ENCODE measurements at regions not wholly inside any gene's neighbourhood (a gene's known extent, or its start where the extent isn't known, plus 50 kb on each side); places are given as distances from the start of the nearest gene placed in this dataset.

- in situ Hi-C loops (cut with HindIII; ENCODE audit: low pct_unique_long_range_greater_than_20kb, low sequenced_read_pairs): no loop called here
- DNase-seq (ENCODE audit: low read depth): no peak
These were observed 339.7 kb upstream of the PROX1 start for GRCh38 chr1:213647864-213648650.

GRCh38 chr1:213649373-213649772 lies 338.4 kb upstream of the PROX1 start:
- in situ Hi-C loops (cut with HindIII; ENCODE audit: low pct_unique_long_range_greater_than_20kb, low sequenced_read_pairs): no loop called here

GRCh38 chr1:213650603-213651002 lies 337.2 kb upstream of the PROX1 start:
- in situ Hi-C loops (cut with HindIII; ENCODE audit: low pct_unique_long_range_greater_than_20kb, low sequenced_read_pairs): no loop called here
- DNase-seq (ENCODE audit: low read depth): no peak

More at GRCh38 chr1:213649373-213649772, 338.4 kb upstream of the PROX1 start:
- no peak for DNase-seq (ENCODE audit: low read depth)

- DNase-seq (ENCODE audit: low read depth): no peak
- in situ Hi-C loops (cut with HindIII; ENCODE audit: low pct_unique_long_range_greater_than_20kb, low sequenced_read_pairs): no loop called here
These were observed 336.7 kb upstream of the PROX1 start for GRCh38 chr1:213651077-213651476.

GRCh38 chr1:213652109-213652508 lies 335.7 kb upstream of the PROX1 start:
- in situ Hi-C loops (cut with HindIII; ENCODE audit: low pct_unique_long_range_greater_than_20kb, low sequenced_read_pairs): no loop called here
- no peak for DNase-seq (ENCODE audit: low read depth)

GRCh38 chr1:213656039-213656438 lies 331.7 kb upstream of the PROX1 start:
- no peak for DNase-seq (ENCODE audit: low read depth)
- in situ Hi-C loops (cut with HindIII; ENCODE audit: low pct_unique_long_range_greater_than_20kb, low sequenced_read_pairs): no loop called here

- in situ Hi-C loops (cut with HindIII; ENCODE audit: low pct_unique_long_range_greater_than_20kb, low sequenced_read_pairs): no loop called here
- no peak for DNase-seq (ENCODE audit: low read depth)
These were observed 331.3 kb upstream of the PROX1 start for GRCh38 chr1:213656503-213656902.

- in situ Hi-C loops (cut with HindIII; ENCODE audit: low pct_unique_long_range_greater_than_20kb, low sequenced_read_pairs): no loop called here
- no peak for DNase-seq (ENCODE audit: low read depth)
These were observed 330.8 kb upstream of the PROX1 start for GRCh38 chr1:213657013-213657412.

GRCh38 chr1:213657879-213658278 lies 329.9 kb upstream of the PROX1 start:
- no peak for DNase-seq (ENCODE audit: low read depth)
- in situ Hi-C loops (cut with HindIII; ENCODE audit: low pct_unique_long_range_greater_than_20kb, low sequenced_read_pairs): no loop called here

GRCh38 chr1:213658457-213658856 lies 329.3 kb upstream of the PROX1 start:
- in situ Hi-C loops (cut with HindIII; ENCODE audit: low pct_unique_long_range_greater_than_20kb, low sequenced_read_pairs): no loop called here
- no peak for DNase-seq (ENCODE audit: low read depth)

GRCh38 chr1:213659580-213660547 lies 327.9 kb upstream of the PROX1 start:
- in situ Hi-C loops (cut with HindIII; ENCODE audit: low pct_unique_long_range_greater_than_20kb, low sequenced_read_pairs): no loop called here
- DNase-seq (ENCODE audit: low read depth): no peak

- DNase-seq (ENCODE audit: low read depth): no peak
- in situ Hi-C loops (cut with HindIII; ENCODE audit: low pct_unique_long_range_greater_than_20kb, low sequenced_read_pairs): no loop called here
These were observed 326.5 kb upstream of the PROX1 start for GRCh38 chr1:213661302-213661701.

GRCh38 chr1:213666113-213666512 lies 321.7 kb upstream of the PROX1 start:
- in situ Hi-C loops (cut with HindIII; ENCODE audit: low pct_unique_long_range_greater_than_20kb, low sequenced_read_pairs): no loop called here
- DNase-seq (ENCODE audit: low read depth): no peak

GRCh38 chr1:213666922-213667321 lies 320.9 kb upstream of the PROX1 start:
- no peak for DNase-seq (ENCODE audit: low read depth)
- in situ Hi-C loops (cut with HindIII; ENCODE audit: low pct_unique_long_range_greater_than_20kb, low sequenced_read_pairs): no loop called here

- DNase-seq (ENCODE audit: low read depth): no peak
- in situ Hi-C loops (cut with HindIII; ENCODE audit: low pct_unique_long_range_greater_than_20kb, low sequenced_read_pairs): no loop called here
These were observed 318.3 kb upstream of the PROX1 start for GRCh38 chr1:213669512-213669911.

- DNase-seq (ENCODE audit: low read depth): no peak
- in situ Hi-C loops (cut with HindIII; ENCODE audit: low pct_unique_long_range_greater_than_20kb, low sequenced_read_pairs): no loop called here
These were observed 317.6 kb upstream of the PROX1 start for GRCh38 chr1:213669964-213670691.

GRCh38 chr1:213670692-213671023 lies 317.1 kb upstream of the PROX1 start:
- DNase-seq (ENCODE audit: low read depth): no peak
- in situ Hi-C loops (cut with HindIII; ENCODE audit: low pct_unique_long_range_greater_than_20kb, low sequenced_read_pairs): no loop called here

GRCh38 chr1:213675043-213675442 lies 312.7 kb upstream of the PROX1 start:
- no peak for DNase-seq (ENCODE audit: low read depth)
- in situ Hi-C loops (cut with HindIII; ENCODE audit: low pct_unique_long_range_greater_than_20kb, low sequenced_read_pairs): no loop called here

- in situ Hi-C loops (cut with HindIII; ENCODE audit: low pct_unique_long_range_greater_than_20kb, low sequenced_read_pairs): no loop called here
- DNase-seq (ENCODE audit: low read depth): no peak
These were observed 311.0 kb upstream of the PROX1 start for GRCh38 chr1:213676736-213677135.

All from Caki2 (cell line).